ENCODE measurements at regions not wholly inside any gene's neighbourhood (a gene's known extent, or its start where the extent isn't known, plus 50 kb on each side); places are given as distances from the start of the nearest gene placed in this dataset.
A peak's percentile ranks its signal among the peaks of the same experiment; 100 is the strongest.

DNA sequence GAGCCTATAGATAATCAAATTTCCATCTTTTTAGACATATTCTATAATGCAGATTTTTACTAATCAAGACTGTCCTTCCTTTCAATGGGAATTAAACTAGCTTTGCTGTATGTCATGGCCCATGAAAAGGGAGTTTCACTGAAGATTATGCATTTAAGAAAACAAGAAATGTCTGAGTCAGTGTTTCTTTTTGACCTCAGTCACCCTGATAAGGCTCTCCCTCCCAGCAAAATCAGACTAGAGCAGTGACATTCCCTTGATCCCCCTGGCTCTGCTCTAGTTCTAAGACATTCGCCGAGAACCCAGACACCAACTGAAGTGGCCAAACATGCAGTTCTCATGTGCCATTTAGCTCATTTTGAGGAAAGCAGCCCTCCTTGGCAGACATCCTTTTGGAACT lies 442.0 kb downstream of the ACTL7B start:
- no peaks in the 10 kb centered on the region for H4K20me1 ChIP-seq (replicated peaks; ENCODE audit: insufficient read depth)
- H3F3A ChIP-seq (replicated peaks; ENCODE audit: low read depth) = no peaks in the 10 kb centered on the region
- no peak for TF ChIP-seq ZNF331 (CRISPR knock-in tag; IDR thresholded peaks at IDR 0.05; ENCODE audit: low read depth)
- TF ChIP-seq EZH2 (IDR thresholded peaks at IDR 0.05; ENCODE audit: low read depth, unreplicated experiment) = no peak
- no peak for TF ChIP-seq NANOG (IDR thresholded peaks at IDR 0.05; ENCODE audit: borderline replicate concordance)
- TF ChIP-seq JUNB (IDR thresholded peaks at IDR 0.05; ENCODE audit: unreplicated experiment) = no peak
- TF ChIP-seq, protein P1, sequence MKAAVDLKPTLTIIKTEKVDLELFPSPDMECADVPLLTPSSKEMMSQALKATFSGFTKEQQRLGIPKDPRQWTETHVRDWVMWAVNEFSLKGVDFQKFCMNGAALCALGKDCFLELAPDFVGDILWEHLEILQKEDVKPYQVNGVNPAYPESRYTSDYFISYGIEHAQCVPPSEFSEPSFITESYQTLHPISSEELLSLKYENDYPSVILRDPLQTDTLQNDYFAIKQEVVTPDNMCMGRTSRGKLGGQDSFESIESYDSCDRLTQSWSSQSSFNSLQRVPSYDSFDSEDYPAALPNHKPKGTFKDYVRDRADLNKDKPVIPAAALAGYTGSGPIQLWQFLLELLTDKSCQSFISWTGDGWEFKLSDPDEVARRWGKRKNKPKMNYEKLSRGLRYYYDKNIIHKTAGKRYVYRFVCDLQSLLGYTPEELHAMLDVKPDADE (IDR thresholded peaks at IDR 0.05) = no peak
- TF ChIP-seq, protein P2, sequence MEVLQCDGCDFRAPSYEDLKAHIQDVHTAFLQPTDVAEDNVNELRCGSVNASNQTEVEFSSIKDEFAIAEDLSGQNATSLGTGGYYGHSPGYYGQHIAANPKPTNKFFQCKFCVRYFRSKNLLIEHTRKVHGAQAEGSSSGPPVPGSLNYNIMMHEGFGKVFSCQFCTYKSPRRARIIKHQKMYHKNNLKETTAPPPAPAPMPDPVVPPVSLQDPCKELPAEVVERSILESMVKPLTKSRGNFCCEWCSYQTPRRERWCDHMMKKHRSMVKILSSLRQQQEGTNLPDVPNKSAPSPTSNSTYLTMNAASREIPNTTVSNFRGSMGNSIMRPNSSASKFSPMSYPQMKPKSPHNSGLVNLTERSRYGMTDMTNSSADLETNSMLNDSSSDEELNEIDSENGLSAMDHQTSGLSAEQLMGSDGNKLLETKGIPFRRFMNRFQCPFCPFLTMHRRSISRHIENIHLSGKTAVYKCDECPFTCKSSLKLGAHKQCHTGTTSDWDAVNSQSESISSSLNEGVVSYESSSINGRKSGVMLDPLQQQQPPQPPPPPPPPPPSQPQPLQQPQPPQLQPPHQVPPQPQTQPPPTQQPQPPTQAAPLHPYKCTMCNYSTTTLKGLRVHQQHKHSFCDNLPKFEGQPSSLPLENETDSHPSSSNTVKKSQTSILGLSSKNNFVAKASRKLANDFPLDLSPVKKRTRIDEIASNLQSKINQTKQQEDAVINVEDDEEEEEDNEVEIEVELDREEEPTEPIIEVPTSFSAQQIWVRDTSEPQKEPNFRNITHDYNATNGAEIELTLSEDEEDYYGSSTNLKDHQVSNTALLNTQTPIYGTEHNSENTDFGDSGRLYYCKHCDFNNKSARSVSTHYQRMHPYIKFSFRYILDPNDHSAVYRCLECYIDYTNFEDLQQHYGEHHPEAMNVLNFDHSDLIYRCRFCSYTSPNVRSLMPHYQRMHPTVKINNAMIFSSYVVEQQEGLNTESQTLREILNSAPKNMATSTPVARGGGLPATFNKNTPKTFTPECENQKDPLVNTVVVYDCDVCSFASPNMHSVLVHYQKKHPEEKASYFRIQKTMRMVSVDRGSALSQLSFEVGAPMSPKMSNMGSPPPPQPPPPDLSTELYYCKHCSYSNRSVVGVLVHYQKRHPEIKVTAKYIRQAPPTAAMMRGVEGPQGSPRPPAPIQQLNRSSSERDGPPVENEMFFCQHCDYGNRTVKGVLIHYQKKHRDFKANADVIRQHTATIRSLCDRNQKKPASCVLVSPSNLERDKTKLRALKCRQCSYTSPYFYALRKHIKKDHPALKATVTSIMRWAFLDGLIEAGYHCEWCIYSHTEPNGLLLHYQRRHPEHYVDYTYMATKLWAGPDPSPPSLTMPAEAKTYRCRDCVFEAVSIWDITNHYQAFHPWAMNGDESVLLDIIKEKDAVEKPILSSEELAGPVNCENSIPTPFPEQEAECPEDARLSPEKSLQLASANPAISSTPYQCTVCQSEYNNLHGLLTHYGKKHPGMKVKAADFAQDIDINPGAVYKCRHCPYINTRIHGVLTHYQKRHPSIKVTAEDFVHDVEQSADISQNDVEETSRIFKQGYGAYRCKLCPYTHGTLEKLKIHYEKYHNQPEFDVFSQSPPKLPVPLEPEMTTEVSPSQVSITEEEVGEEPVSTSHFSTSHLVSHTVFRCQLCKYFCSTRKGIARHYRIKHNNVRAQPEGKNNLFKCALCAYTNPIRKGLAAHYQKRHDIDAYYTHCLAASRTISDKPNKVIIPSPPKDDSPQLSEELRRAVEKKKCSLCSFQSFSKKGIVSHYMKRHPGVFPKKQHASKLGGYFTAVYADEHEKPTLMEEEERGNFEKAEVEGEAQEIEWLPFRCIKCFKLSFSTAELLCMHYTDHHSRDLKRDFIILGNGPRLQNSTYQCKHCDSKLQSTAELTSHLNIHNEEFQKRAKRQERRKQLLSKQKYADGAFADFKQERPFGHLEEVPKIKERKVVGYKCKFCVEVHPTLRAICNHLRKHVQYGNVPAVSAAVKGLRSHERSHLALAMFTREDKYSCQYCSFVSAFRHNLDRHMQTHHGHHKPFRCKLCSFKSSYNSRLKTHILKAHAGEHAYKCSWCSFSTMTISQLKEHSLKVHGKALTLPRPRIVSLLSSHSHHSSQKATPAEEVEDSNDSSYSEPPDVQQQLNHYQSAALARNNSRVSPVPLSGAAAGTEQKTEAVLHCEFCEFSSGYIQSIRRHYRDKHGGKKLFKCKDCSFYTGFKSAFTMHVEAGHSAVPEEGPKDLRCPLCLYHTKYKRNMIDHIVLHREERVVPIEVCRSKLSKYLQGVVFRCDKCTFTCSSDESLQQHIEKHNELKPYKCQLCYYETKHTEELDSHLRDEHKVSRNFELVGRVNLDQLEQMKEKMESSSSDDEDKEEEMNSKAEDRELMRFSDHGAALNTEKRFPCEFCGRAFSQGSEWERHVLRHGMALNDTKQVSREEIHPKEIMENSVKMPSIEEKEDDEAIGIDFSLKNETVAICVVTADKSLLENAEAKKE (CRISPR knock-in tag; IDR thresholded peaks at IDR 0.05) = no peak
- TF ChIP-seq, protein P3, sequence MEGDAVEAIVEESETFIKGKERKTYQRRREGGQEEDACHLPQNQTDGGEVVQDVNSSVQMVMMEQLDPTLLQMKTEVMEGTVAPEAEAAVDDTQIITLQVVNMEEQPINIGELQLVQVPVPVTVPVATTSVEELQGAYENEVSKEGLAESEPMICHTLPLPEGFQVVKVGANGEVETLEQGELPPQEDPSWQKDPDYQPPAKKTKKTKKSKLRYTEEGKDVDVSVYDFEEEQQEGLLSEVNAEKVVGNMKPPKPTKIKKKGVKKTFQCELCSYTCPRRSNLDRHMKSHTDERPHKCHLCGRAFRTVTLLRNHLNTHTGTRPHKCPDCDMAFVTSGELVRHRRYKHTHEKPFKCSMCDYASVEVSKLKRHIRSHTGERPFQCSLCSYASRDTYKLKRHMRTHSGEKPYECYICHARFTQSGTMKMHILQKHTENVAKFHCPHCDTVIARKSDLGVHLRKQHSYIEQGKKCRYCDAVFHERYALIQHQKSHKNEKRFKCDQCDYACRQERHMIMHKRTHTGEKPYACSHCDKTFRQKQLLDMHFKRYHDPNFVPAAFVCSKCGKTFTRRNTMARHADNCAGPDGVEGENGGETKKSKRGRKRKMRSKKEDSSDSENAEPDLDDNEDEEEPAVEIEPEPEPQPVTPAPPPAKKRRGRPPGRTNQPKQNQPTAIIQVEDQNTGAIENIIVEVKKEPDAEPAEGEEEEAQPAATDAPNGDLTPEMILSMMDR (conservative IDR thresholded peaks at IDR 0.05; ENCODE audit: low read depth in 2 of 2) = no peak
- TF ChIP-seq STAT1 (IDR thresholded peaks at IDR 0.05; ENCODE audit: unreplicated experiment) = no peak
- TF ChIP-seq, protein P4, sequence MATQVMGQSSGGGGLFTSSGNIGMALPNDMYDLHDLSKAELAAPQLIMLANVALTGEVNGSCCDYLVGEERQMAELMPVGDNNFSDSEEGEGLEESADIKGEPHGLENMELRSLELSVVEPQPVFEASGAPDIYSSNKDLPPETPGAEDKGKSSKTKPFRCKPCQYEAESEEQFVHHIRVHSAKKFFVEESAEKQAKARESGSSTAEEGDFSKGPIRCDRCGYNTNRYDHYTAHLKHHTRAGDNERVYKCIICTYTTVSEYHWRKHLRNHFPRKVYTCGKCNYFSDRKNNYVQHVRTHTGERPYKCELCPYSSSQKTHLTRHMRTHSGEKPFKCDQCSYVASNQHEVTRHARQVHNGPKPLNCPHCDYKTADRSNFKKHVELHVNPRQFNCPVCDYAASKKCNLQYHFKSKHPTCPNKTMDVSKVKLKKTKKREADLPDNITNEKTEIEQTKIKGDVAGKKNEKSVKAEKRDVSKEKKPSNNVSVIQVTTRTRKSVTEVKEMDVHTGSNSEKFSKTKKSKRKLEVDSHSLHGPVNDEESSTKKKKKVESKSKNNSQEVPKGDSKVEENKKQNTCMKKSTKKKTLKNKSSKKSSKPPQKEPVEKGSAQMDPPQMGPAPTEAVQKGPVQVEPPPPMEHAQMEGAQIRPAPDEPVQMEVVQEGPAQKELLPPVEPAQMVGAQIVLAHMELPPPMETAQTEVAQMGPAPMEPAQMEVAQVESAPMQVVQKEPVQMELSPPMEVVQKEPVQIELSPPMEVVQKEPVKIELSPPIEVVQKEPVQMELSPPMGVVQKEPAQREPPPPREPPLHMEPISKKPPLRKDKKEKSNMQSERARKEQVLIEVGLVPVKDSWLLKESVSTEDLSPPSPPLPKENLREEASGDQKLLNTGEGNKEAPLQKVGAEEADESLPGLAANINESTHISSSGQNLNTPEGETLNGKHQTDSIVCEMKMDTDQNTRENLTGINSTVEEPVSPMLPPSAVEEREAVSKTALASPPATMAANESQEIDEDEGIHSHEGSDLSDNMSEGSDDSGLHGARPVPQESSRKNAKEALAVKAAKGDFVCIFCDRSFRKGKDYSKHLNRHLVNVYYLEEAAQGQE (IDR thresholded peaks at IDR 0.05; ENCODE audit: unreplicated experiment) = no peak
- TF ChIP-seq POLR2AphosphoS5 (IDR thresholded peaks at IDR 0.05; ENCODE audit: low read depth) = no peak
- TF ChIP-seq CREB1 (CRISPR knock-in tag; IDR thresholded peaks at IDR 0.05; ENCODE audit: low read depth) = no peak
- TF ChIP-seq EZH2phosphoT487 (IDR thresholded peaks at IDR 0.05; ENCODE audit: unreplicated experiment) = no peak
- no peak for TF ChIP-seq ZNF114 (CRISPR knock-in tag; IDR thresholded peaks at IDR 0.05)
- Mint-ChIP-seq H3K4me3 (no peak overlapping the region), H3K27ac (peak overlapping the region; percentile 43; the same call in 1 of the 2 replicates), H3K9me3 (no peaks in the 10 kb centered on the region), H3K36me3 (ENCODE audit: low read depth) (no peaks in the 10 kb centered on the region), H3K4me1 (no peaks in the 10 kb centered on the region), H3K27me3 (ENCODE audit: insufficient read depth, low read depth, poor library complexity) (no peaks in the 10 kb centered on the region)
- no peak overlapping the region for H3K4me3 ChIP-seq
- H3K36me3 ChIP-seq (ENCODE audit: insufficient read depth) = no peaks in the 10 kb centered on the region
- H3K27ac ChIP-seq (ENCODE audit: low read depth) = no peak overlapping the region
- H3K4me1 ChIP-seq (ENCODE audit: insufficient read depth) = no peaks in the 10 kb centered on the region
- H3K27me3 ChIP-seq (ENCODE audit: insufficient read depth) = no peaks in the 10 kb centered on the region
- no peaks in the 10 kb centered on the region for H3K79me2 ChIP-seq (replicated peaks; ENCODE audit: insufficient read depth)
- H3K9me2 ChIP-seq (ENCODE audit: insufficient read depth) = no peaks in the 10 kb centered on the region
- no peak overlapping the region for H2AFZ ChIP-seq
- no peak overlapping the region for H3K4me2 ChIP-seq
- DNase-seq (ENCODE audit: low spot score) = no peak
- ATAC-seq = no peak

Measured in GM23338 (cell line).